Activated CD4-positive, alpha-beta memory T cell treated with anti-CD3 and anti-CD28 coated beads for 36 hours (primary cell): ENCODE measurements at regions not wholly inside any gene's neighbourhood (a gene's known extent, or its start where the extent isn't known, plus 50 kb on each side); places are given as distances from the start of the nearest gene placed in this dataset.

Experiments used
- CTCF ChIA-PET: fragments of 350-600 bp; sonication (Branson Sonifier 250); formaldehyde crosslinking; loops from one replicate; lab custom pipeline; 2021; ENCODE audit warnings: antibody characterized with exemption, inconsistent platforms; lab: Charles Lee
- POLR2A ChIA-PET: fragments of 350-600 bp; sonication (Branson Sonifier 250); formaldehyde crosslinking; loops from one replicate; lab custom pipeline; 2021; ENCODE audit warnings: antibody characterized with exemption; lab: Charles Lee
- DNase-seq: peaks from one replicate; pipeline ENCODE4 v3.0.0-alpha.2; 2020
- H3K27ac Mint-ChIP-seq: one replicate; pipeline ENCODE4 v1.8.0; 2021; ENCODE audit warnings: mixed read lengths
- H3K27me3 Mint-ChIP-seq: one replicate; pipeline ENCODE4 v1.8.0; 2021; ENCODE audit warnings: mixed read lengths
- H3K36me3 Mint-ChIP-seq: one replicate; pipeline ENCODE4 v1.8.0; 2021; ENCODE audit warnings: mixed read lengths
- H3K4me1 Mint-ChIP-seq: one replicate; pipeline ENCODE4 v1.8.0; 2021; ENCODE audit warnings: low read depth, mixed read lengths
- H3K4me3 Mint-ChIP-seq: one replicate; pipeline ENCODE4 v1.8.0; 2021; ENCODE audit warnings: mild to moderate bottlenecking, mixed read lengths
- H3K9me3 Mint-ChIP-seq: one replicate; pipeline ENCODE4 v1.8.0; 2021; ENCODE audit warnings: mixed read lengths
- intact Hi-C: fragments of 100-400 bp; cut with micrococcal nuclease; formaldehyde crosslinking; loops from one replicate; pipeline ENCODE4 v1.15.1; 2023

GRCh38 chr7:16023503-16023902 is 337.0 kb upstream of the MEOX2 start:
- H3K27me3 Mint-ChIP-seq, result no peaks in the 10 kb centered on the region
- H3K4me1 Mint-ChIP-seq, result no peaks in the 10 kb centered on the region
- no peak overlapping the region for H3K4me3 Mint-ChIP-seq
- no peaks in the 10 kb centered on the region for H3K36me3 Mint-ChIP-seq
- ChIA-PET CTCF (no interaction called here), POLR2A (no interaction called here)
- H3K9me3 Mint-ChIP-seq, result no peaks in the 10 kb centered on the region
- DNase-seq, result no peak
- intact Hi-C loops, result no loop called here
- H3K27ac Mint-ChIP-seq, result no peak overlapping the region

GRCh38 chr7:16023046-16023445 is 336.6 kb upstream of the MEOX2 start:
- Mint-ChIP-seq H3K4me1 (no peaks in the 10 kb centered on the region), H3K27ac (no peak overlapping the region), H3K27me3 (no peaks in the 10 kb centered on the region), H3K36me3 (no peaks in the 10 kb centered on the region), H3K9me3 (no peaks in the 10 kb centered on the region), H3K4me3 (no peak overlapping the region)
- POLR2A ChIA-PET, result no interaction called here
- intact Hi-C loops, result no loop called here
- CTCF ChIA-PET, result no interaction called here
- no peak for DNase-seq

- Mint-ChIP-seq H3K36me3 (no peaks in the 10 kb centered on the region), H3K4me3 (no peak overlapping the region), H3K9me3 (no peaks in the 10 kb centered on the region), H3K4me1 (no peaks in the 10 kb centered on the region), H3K27me3 (no peaks in the 10 kb centered on the region), H3K27ac (no peak overlapping the region)
- intact Hi-C loops, result no loop called here
- ChIA-PET POLR2A (no interaction called here), CTCF (no interaction called here)
- DNase-seq, result no peak
Measured at GRCh38 chr7:16021851-16022250, 335.4 kb upstream of the MEOX2 start.

- no peak for DNase-seq
- POLR2A ChIA-PET, result no interaction called here
- no peak overlapping the region for H3K4me3 Mint-ChIP-seq
- intact Hi-C loops, result no loop called here
- H3K27ac Mint-ChIP-seq, result no peak overlapping the region
- H3K4me1 Mint-ChIP-seq, result no peaks in the 10 kb centered on the region
- no peaks in the 10 kb centered on the region for H3K27me3 Mint-ChIP-seq
- H3K9me3 Mint-ChIP-seq, result no peaks in the 10 kb centered on the region
- CTCF ChIA-PET, result no interaction called here
- no peaks in the 10 kb centered on the region for H3K36me3 Mint-ChIP-seq
Measured at GRCh38 chr7:16015981-16016380, 329.5 kb upstream of the MEOX2 start.

DNA sequence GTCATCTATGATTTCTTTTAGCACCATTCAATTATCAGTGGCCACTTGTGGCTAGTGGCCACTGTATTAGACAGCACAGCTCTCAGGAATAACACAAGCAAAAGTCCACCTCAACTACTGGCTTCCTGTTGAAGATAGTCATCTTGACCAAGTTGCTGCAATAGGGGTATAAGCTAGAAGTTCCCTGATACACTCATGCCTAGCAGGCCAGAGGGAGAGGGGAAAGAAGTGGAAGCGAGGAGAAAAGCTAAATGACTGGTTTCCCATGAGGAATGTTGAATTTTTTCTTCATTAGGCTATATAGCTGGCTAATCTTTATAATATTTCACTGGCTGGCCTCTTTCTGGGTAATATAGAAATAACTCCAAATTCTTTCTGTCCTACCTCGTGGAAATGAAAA is 327.5 kb upstream of the MEOX2 start:
- ChIA-PET CTCF (no interaction called here), POLR2A (no interaction called here)
- H3K36me3 Mint-ChIP-seq, result no peaks in the 10 kb centered on the region
- no peaks in the 10 kb centered on the region for H3K9me3 Mint-ChIP-seq
- no peaks in the 10 kb centered on the region for H3K27me3 Mint-ChIP-seq
- no peak for DNase-seq
- H3K4me1 Mint-ChIP-seq, result no peaks in the 10 kb centered on the region
- intact Hi-C loops, result no loop called here
- no peak overlapping the region for H3K27ac Mint-ChIP-seq
- no peak overlapping the region for H3K4me3 Mint-ChIP-seq

GRCh38 chr7:16007911-16008310 is 321.4 kb upstream of the MEOX2 start:
- no peak overlapping the region for H3K4me3 Mint-ChIP-seq
- DNase-seq, result no peak
- H3K9me3 Mint-ChIP-seq, result no peaks in the 10 kb centered on the region
- H3K36me3 Mint-ChIP-seq, result no peaks in the 10 kb centered on the region
- no peaks in the 10 kb centered on the region for H3K27me3 Mint-ChIP-seq
- H3K4me1 Mint-ChIP-seq, result no peaks in the 10 kb centered on the region
- CTCF ChIA-PET, result no interaction called here
- intact Hi-C loops, result no loop called here
- H3K27ac Mint-ChIP-seq, result no peak overlapping the region
- POLR2A ChIA-PET, result no interaction called here

- H3K27me3 Mint-ChIP-seq, result no peaks in the 10 kb centered on the region
- POLR2A ChIA-PET, result no interaction called here
- no peak overlapping the region for H3K27ac Mint-ChIP-seq
- no peak overlapping the region for H3K4me3 Mint-ChIP-seq
- no peaks in the 10 kb centered on the region for H3K9me3 Mint-ChIP-seq
- CTCF ChIA-PET, result no interaction called here
- no peak for DNase-seq
- H3K36me3 Mint-ChIP-seq, result no peaks in the 10 kb centered on the region
- H3K4me1 Mint-ChIP-seq, result no peaks in the 10 kb centered on the region
- intact Hi-C loops, result no loop called here
Measured at GRCh38 chr7:16004702-16005101, 318.2 kb upstream of the MEOX2 start.

DNA sequence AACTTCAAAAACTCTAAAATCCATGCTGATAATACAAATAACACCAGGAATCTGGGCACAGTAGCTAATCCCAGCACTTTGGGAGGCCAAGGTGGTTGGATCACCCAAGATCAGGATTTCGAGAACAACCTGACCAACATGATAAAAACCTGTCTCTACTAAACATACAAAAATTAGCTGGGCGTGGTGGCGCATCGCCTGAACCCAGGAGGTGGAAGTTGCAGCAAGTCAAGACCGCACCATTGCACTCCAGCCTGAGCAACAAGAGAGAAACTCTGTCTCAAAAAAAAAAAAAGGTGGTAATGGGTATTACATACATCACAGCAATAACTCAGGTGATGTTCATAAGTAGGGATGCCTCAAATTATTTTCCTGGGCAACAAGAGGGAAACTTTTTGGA is 315.0 kb upstream of the MEOX2 start:
- H3K27me3 Mint-ChIP-seq, result no peaks in the 10 kb centered on the region
- H3K4me1 Mint-ChIP-seq, result no peaks in the 10 kb centered on the region
- no peak for DNase-seq
- no peaks in the 10 kb centered on the region for H3K36me3 Mint-ChIP-seq
- no peak overlapping the region for H3K4me3 Mint-ChIP-seq
- no peak overlapping the region for H3K27ac Mint-ChIP-seq
- CTCF ChIA-PET, result no interaction called here
- intact Hi-C loops, result no loop called here
- H3K9me3 Mint-ChIP-seq, result no peaks in the 10 kb centered on the region
- POLR2A ChIA-PET, result no interaction called here

- intact Hi-C loops, result no loop called here
- no peaks in the 10 kb centered on the region for H3K4me1 Mint-ChIP-seq
- H3K9me3 Mint-ChIP-seq, result no peaks in the 10 kb centered on the region
- CTCF ChIA-PET, result no interaction called here
- H3K4me3 Mint-ChIP-seq, result no peak overlapping the region
- POLR2A ChIA-PET, result no interaction called here
- DNase-seq, result no peak
- H3K27me3 Mint-ChIP-seq, result no peaks in the 10 kb centered on the region
- H3K27ac Mint-ChIP-seq, result no peak overlapping the region
- H3K36me3 Mint-ChIP-seq, result no peaks in the 10 kb centered on the region
Measured at GRCh38 chr7:15998617-15999016, 312.1 kb upstream of the MEOX2 start.

GRCh38 chr7:15995027-15995426 is 308.5 kb upstream of the MEOX2 start:
- no peak for DNase-seq
- Mint-ChIP-seq H3K4me1 (no peaks in the 10 kb centered on the region), H3K27me3 (no peaks in the 10 kb centered on the region), H3K4me3 (no peak overlapping the region), H3K9me3 (no peaks in the 10 kb centered on the region), H3K27ac (no peak overlapping the region), H3K36me3 (no peaks in the 10 kb centered on the region)
- ChIA-PET POLR2A (no interaction called here), CTCF (no interaction called here)
- intact Hi-C loops, result no loop called here

- Mint-ChIP-seq H3K27ac (no peak overlapping the region), H3K27me3 (no peaks in the 10 kb centered on the region), H3K9me3 (no peaks in the 10 kb centered on the region), H3K4me3 (no peak overlapping the region), H3K4me1 (no peaks in the 10 kb centered on the region), H3K36me3 (no peaks in the 10 kb centered on the region)
- intact Hi-C loops, result no loop called here
- DNase-seq, result no peak
- ChIA-PET POLR2A (no interaction called here), CTCF (no interaction called here)
Measured at GRCh38 chr7:15989194-15989593, 302.7 kb upstream of the MEOX2 start.

- intact Hi-C loops, result no loop called here
- CTCF ChIA-PET, result no interaction called here
- H3K4me1 Mint-ChIP-seq, result no peaks in the 10 kb centered on the region
- H3K27ac Mint-ChIP-seq, result no peak overlapping the region
- H3K9me3 Mint-ChIP-seq, result no peaks in the 10 kb centered on the region
- POLR2A ChIA-PET, result no interaction called here
- no peak for DNase-seq
- no peaks in the 10 kb centered on the region for H3K36me3 Mint-ChIP-seq
- H3K4me3 Mint-ChIP-seq, result no peak overlapping the region
- H3K27me3 Mint-ChIP-seq, result no peaks in the 10 kb centered on the region
Measured at GRCh38 chr7:15985587-15986384, 299.3 kb upstream of the MEOX2 start.

DNA sequence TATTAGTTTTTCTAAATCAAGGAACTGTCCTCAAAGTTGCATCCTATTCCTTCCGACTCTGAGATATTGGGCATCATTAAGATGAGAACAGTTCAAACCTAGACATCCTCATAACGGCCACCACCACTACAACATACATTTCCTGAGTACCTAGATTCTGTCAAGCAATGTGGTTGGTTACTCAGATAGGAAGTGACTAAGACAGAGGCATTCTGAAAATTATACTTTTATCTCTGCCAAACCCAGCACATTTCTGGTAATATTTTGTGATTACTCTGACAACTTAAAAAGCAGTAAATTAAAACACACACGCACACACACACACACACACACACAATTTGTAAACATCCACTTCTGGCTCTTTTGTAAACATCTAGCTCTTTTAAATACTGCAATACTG is 291.2 kb upstream of the MEOX2 start:
- Mint-ChIP-seq H3K4me3 (no peak overlapping the region), H3K27ac (no peak overlapping the region), H3K27me3 (no peaks in the 10 kb centered on the region), H3K9me3 (no peaks in the 10 kb centered on the region), H3K4me1 (no peaks in the 10 kb centered on the region), H3K36me3 (no peaks in the 10 kb centered on the region)
- intact Hi-C loops, result no loop called here
- POLR2A ChIA-PET, result no interaction called here
- CTCF ChIA-PET, result no interaction called here
- no peak for DNase-seq
